HT1080 (cell line): ENCODE measurements at regions not wholly inside any gene's neighbourhood (a gene's known extent, or its start where the extent isn't known, plus 50 kb on each side); places are given as distances from the start of the nearest gene placed in this dataset.
"Not testable (repeated sequence)": the region's sequence is repeated elsewhere in the genome, so short reads cannot be mapped to it uniquely, and the experiment has no call there.

Experiments used
- DNase-seq: peaks from one replicate; pipeline ENCODE4 v3.0.0-alpha.2; 2015; ENCODE audit warnings: low read depth

- no peak for DNase-seq
Measured at GRCh38 chr3:7999384-7999783, 502.2 kb upstream of the LMCD1 start.

DNA sequence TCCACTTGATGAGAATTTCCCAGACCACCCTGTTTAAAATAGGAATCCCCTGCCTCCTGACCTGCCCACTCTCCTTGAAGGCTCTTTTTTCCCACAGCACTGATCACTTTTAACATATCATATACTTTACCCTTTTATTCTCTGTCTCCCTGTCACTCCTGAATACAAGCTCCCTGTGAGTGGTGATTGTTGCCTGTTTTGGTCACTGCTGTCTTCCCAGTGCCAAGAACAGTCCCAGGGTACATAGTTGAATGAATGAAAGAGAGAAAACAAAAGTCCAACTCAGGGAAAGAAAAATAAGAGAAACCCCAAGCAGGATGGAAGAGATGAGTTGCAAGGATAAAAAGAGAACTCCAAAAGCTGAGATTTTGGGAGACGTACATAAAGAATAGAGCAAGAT is 500.3 kb upstream of the LMCD1 start:
- DNase-seq = no peak

DNA sequence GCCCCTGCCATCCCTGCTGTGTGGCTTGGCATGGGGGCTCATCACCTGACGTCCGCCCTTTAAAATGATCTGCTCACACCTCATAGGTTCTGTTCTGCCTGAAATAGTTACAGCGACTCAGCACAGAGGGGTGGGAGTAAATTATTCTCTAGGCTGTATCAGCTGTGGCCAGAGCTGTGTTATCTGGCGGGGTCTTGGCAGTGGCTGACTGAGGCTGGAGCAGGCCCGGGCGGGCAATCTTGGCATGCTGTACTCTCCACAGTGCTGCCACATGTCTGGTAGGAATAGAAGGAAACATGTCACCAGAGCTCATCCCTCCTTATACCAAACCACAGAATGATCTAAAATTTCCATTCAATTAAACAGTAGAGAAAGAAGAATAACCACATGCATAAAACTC is 499.9 kb upstream of the LMCD1 start:
- DNase-seq = no peak

DNA sequence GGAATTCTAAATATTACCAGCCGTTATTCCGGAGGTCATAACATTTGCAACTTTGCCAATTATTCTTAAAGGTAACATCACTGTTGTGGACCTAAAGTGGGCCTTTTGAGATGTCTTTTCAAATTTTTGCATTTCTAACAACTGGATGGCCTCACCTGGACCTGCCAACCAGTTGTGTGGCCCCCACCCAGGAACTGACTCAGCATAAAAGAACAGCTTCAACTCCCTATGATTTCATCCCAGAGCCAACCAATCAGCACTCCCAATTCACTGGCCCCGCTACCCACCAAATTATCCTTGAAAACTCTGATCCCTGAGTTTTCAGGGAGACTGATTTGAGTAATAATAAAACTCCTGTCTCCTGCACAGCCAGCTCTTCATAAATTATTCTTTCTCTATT is 489.7 kb upstream of the LMCD1 start:
- no peak for DNase-seq

DNA sequence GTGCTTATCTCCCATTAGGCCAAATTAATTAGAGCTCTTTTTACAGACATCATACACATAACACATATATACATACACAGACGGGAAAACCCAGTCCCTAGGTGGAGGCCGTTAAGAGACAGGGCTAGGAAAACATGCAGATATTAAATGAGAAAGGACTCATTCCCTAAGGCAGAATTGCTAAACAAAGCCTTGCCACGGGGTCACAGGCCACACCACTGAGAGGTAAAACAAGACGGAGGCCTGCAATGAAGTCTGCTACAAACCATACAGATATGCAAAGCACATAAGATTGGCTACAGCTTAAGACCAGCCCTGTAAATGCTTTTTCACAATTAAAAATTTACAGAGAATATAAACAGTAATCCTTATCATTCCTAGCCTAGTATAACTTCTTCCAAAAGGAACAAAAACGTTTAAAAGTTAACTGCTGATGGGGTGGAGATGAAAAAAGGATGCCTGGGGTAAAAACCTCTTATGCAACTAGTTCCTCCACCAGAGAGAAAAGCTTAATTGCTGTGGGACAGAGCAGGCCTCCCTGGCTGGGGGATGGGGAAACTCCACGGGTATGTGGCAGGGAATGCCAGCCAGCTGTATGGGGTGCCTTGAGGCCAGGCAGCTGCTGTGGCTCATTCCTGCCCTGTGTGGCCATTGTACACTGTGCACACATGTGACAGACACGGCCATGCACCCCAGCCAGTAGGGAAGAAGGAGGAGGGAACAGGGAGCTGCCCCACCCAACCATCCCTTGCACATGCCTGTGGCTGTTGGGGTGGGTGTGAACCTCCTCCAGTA is 481.4 kb upstream of the LMCD1 start:
- DNase-seq = peak; percentile 18

GRCh38 chr3:8027954-8028353 is 473.7 kb upstream of the LMCD1 start:
- DNase-seq = no peak

DNA sequence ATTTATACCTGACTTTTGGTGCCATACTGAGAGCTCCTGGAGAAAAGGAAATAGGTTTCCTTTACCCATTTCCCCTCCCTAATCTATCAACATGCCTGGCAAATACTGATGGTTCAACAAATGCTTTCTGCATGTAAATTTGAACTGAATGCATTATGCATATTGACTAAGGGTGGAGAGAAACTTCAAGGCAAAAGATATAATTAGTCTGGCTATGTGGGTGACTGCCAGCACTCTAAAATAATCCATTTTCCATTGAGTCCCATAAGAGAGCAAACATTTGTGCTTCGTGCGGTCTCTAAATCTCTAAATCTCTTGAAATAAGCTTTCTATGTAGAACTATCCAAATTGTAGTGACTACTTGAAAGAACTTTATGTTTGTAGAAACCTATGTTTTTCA is 451.3 kb upstream of the LMCD1 start:
- no peak for DNase-seq

GRCh38 chr3:8052659-8053058 is 449.0 kb upstream of the LMCD1 start:
- DNase-seq = no peak

DNA sequence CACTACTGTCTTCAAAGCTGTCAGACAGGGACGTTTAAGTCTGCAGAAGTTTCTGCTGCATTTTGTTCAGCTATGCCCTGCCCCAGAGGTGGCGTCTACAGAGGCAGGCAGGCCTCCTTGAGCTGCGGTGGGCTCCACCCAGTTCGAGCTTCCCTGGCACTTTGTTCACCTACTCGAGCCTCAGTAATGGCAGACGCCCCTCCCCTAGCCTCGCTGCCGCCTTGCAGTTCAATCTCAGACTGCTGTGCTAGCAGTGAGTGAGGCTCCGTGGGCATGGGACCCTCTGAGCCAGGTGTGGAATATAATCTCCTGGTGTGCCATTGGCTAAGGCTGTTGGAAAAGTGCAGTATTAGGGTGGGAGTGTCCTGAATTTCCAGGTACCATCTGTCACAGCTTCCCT is 433.5 kb upstream of the LMCD1 start:
- not testable (repeated sequence) for DNase-seq

GRCh38 chr3:8069471-8069870 is 432.2 kb upstream of the LMCD1 start:
- DNase-seq = no peak

- DNase-seq = peak; percentile 21
Measured at GRCh38 chr3:8070011-8070410, 431.6 kb upstream of the LMCD1 start.

GRCh38 chr3:8074740-8075139 is 426.9 kb upstream of the LMCD1 start:
- DNase-seq = not testable (repeated sequence)

DNA sequence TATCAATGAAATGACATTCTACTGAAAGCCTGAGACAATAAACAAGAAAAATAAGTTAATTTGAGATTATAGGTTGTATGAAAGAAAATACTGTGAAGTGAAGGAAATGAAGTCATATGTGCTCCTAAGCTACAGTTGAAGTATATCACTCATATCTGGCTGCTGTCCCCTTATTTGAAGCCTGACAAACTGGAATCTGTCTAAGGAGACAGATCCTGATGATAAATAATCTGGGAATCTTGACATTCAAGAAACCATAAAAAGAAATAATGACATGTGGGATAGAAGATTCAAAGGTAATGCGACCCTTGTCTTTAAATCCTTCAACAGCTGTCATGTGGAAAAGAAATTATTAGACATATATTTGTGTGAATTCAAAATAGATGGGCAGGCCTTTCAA is 424.5 kb upstream of the LMCD1 start:
- DNase-seq = no peak

DNA sequence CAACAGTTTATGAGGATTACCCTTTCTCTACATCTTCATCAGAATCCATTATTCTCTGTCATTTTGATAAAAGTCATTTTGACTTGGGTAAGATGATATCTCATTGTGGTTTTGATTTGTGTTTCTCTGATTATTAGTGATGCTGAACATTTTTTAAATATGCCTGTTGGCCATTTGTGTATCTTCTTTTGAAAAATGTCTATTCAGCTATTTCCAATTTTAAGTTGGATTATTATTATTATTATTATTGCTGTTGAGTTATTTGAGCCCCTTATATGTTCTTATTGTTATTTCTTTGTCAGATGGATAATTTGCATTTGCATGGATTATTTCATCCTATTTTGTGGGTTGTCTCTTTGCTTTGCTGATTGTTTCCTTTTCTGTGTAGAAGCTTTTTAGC is 421.2 kb upstream of the LMCD1 start:
- DNase-seq = no peak

GRCh38 chr3:8085498-8085897 is 416.1 kb upstream of the LMCD1 start:
- DNase-seq = peak; percentile 7

- DNase-seq = no peak
Measured at GRCh38 chr3:8087951-8088350, 413.7 kb upstream of the LMCD1 start.

DNA sequence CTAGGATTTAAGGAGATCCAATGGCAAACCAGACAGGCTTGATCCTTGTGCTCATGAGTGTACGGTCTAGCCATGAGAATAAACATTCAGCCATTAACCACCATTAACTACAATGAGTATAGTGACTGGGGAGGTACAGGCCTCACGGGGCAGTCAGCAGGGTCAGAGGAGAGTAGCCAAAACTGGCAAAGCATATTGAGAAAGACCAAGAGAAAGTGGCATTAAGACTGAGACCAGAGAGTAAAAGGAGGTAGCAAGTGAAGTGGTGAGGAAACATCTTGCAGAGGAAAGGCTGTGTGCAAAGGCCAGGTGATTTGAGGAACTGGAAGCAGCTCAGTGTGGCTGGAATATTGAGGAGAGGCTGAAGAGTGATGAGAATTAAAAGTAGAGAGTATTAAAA is 407.2 kb upstream of the LMCD1 start:
- no peak for DNase-seq

GRCh38 chr3:8095724-8096123 is 405.9 kb upstream of the LMCD1 start:
- peak; percentile 36 for DNase-seq

DNA sequence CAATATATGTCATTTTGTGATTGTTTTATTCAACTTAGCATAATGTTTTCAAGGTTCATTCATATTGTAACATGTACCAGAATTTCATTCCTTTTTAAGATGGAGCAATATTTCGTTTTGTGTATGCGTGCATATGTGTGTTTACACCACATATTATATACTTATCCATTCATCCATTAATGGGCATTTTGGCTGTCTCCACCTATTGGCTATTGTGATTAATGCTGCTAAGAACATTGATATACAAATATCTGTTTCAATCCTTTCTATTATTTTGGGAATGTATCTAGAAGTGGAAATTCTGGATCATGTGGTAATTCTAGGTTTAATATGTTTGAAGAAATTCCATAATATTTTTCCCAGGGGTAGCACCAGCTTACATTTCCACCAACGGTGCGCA is 403.9 kb upstream of the LMCD1 start:
- no peak for DNase-seq

- peak; percentile 42 for DNase-seq
Measured at GRCh38 chr3:8103954-8104353, 397.7 kb upstream of the LMCD1 start.

GRCh38 chr3:8106921-8107320 is 394.7 kb upstream of the LMCD1 start:
- DNase-seq = no peak

DNA sequence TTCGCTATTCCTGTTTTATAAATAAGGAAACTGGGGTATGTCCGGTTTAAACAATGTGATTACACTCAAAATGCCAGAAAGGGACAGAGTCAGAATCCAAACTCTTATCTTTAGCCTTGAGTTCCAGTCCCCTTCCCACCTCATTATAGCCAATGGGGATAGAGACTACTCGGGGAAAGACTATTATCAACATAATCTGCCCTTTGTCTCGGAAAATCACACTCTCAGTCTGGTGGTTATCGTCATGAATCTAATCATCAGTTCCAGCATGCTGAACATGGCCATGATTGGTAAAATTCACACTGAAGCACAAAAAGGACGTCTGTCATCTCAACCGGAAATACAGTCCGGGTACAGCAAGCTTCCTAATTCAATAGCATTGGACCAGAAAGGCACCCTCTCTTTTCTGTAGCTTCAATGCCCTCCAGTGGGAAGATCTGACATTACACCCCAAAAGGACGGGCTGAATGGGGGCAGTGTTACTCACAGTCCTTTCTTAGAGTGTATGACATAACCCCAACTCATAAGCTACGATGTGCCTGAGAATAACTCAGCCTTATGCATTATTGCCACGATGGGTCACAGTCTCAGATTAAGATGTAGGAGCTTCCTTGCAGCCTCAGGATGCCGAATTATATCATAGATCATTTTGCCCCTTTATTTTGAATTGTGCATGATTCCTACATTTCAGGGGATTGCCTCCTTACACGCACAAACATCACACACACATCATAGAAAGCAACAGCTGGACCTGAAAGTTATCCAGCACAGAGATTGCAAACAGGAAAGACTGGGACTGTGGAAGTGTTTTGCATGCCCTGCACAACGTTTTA is 390.4 kb upstream of the LMCD1 start:
- DNase-seq = peak; percentile 83

- no peak for DNase-seq
Measured at GRCh38 chr3:8112587-8112986, 389.0 kb upstream of the LMCD1 start.
